ENCODE measurements at regions not wholly inside any gene's neighbourhood (a gene's known extent, or its start where the extent isn't known, plus 50 kb on each side); places are given as distances from the start of the nearest gene placed in this dataset.

- no peak for DNase-seq
These were observed 79.8 kb upstream of the PHYHIPL start for GRCh38 chr10:59096631-59097030.

DNA sequence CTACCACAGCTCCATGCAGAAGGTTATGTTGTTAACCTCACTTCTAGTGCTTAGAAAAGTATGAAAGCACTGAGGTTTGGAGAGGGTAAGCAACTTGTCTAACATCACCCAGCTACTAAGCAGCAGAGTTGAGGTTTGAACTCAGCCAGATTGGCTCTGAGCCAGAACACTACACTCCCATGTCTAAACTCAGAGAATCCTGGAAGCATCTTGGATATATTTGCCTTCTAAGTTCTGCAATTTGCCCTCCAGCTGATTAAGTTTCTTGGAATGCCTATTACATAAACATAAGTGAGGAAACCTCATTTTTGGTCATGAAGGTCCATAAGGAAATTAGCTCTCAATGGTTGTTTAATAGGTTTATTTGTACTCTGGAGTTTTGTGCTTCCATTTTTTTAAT, 78.1 kb upstream of the PHYHIPL start:
- no peak for DNase-seq

GRCh38 chr10:59098831-59099452, 77.5 kb upstream of the PHYHIPL start:
- DNase-seq: no peak

- no peak for DNase-seq
These were observed 77.0 kb upstream of the PHYHIPL start for GRCh38 chr10:59099481-59099880.

DNA sequence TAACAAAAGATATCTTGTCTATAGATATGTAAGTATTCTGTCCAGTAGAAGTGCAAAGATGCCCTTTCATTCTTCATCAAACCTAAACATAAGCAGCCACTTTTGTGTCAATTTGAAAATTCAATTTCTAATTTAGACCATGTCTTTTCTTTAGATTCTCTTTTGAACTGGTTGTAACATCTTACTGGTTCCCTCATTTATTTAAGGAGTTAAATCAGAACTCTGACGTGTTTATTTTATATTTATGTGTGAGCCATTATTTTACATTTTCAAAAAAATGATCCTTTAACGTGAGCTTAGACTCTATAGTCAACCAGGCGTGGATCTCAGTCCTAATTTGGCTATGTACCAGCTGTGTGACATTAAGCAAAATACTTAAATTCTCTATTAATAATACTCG, 74.0 kb upstream of the PHYHIPL start:
- no peak for DNase-seq

DNA sequence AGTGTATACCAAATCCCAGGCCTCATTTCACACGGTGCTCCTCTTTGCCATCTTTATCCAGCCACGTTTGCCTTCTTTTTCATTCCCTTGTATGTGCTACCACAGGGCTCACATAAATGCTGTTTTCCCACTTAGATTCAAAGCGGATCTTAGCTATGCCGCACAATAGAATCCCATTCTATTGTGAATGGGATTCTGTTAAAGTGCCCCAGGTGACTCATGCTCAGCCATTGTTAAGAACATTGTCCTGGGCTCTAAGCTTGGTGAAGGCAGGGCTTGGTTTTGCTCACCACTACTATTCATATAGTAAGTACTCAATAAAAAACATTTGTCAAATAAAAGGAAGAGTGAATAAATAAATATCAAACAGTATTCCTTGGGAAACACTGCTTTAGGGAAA, 72.3 kb upstream of the PHYHIPL start:
- DNase-seq: no peak

DNA sequence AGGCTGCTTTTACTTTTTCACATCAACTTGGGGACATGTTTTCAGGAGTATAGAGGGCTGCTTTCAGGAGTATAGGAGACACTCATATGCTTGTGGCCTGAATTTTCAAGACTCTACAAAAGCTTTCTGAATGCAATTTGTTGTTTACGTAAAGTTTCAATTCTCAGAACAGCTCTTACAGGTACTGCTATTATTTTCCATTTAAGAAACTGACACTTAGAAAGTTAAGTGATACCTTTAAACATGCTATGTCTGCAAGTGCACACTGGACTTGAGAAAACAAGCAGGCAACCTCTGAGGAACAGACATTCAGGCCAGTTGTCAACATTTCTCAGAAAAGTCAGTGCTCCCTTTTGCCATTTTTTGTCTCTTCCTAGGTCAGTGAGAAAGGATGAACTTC, 70.0 kb upstream of the PHYHIPL start:
- no peak for DNase-seq

DNA sequence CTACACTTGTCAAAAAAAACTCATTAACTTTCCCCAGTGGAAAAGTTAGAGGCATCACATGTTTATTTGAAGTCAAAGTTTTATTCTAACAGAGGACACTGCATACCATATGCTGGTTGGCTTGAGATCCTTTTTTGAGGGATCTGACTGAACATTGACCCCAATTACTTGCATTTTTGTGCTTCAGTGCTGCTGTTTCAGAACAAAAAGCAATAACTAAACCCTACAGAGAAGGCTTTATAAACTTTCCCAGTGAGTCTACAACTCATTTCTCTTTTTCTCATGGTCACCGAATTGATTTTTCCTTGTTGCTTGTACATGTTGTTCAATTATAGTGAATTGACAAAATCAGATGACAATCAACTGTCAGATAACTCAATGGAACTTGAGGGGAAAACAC, 69.3 kb upstream of the PHYHIPL start:
- no peak for DNase-seq

- DNase-seq: no peak
These were observed 68.1 kb upstream of the PHYHIPL start for GRCh38 chr10:59108296-59108870.

DNA sequence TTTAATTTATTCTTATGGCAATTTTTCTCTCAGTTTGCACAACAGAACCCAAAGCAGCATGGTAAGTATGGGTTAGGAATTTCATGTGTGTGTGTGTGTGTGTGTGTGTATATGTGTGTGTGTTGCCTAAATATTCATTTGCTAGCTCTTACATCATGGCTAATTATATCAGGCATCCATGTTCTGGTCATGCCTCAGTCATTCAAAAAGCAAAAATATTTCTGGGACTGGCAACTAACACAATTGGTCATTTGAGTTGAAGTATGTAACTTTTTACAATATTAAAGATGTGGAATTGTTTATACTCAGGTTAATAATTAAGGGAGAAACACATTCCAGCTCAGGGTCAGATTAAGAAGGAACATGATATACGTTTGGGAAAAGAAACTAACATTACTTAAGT, 67.6 kb upstream of the PHYHIPL start:
- DNase-seq: no peak

- DNase-seq: no peak
These were observed 66.6 kb upstream of the PHYHIPL start for GRCh38 chr10:59109826-59110225.

- DNase-seq: no peak
These were observed 52.3 kb upstream of the PHYHIPL start for GRCh38 chr10:59124187-59124586.

DNA sequence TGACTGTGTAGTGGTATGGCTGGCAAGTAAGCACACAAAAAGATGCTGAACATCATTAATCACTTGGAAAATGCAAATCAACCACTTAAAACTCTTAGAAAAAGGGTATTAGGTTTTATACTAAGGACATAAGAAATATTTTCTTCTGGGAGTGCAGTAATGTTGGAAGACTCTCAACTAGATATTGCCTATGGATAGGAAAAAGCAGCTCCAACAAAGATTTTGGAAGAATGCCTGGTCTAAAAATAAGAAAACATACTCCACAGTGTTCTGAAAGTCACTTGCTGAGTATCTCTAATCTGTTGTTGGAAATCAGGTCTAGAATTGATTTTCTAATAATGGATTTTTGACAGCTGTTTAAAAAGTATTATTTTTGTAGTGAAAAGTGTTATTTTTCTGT, 50.8 kb upstream of the PHYHIPL start:
- no peak for DNase-seq

DNA sequence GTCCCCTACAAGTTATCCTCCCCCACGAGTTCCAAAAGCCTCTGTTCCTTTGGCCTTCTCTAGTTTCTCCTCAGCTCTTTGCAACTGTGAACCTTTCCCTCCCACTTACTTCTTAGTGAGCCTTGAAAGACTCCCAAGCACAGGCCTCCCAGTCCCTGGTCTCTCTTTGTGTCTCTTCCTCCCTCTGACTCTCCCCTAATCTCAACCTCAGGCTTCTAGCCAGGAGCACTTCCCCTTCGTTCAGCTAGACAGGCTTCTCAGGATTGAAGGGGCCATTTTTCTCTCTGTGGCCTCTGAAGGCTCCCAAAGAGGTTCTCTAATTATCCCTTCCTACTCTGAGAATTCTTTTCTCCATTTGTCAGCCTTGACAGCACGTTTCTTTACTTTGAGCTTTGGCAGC, 50.2 kb upstream of the PHYHIPL start:
- no peak for DNase-seq
